GM21576 (cell line): ENCODE measurements at regions not wholly inside any gene's neighbourhood (a gene's known extent, or its start where the extent isn't known, plus 50 kb on each side); places are given as distances from the start of the nearest gene placed in this dataset.
"Not testable (repeated sequence)": the region's sequence is repeated elsewhere in the genome, so short reads cannot be mapped to it uniquely, and the experiment has no call there.

ENCODE experiments used
- ATAC-seq: cut with Tn5 transposase; IDR thresholded peaks from one replicate; pipeline ENCODE4 v1.9.1; 2021; ENCODE audit warnings: mild to moderate bottlenecking, moderate library complexity; ENCODE audit not compliant: unreplicated experiment

- ATAC-seq, result no peak
Measured at GRCh38 chr12:125956186-125956585, 891.0 kb downstream of the AACS start.

- no peak for ATAC-seq
Measured at GRCh38 chr12:125966641-125967040, 901.4 kb downstream of the AACS start.

GRCh38 chr12:125968413-125968812 lies 903.2 kb downstream of the AACS start:
- ATAC-seq, result no peak

- ATAC-seq, result no peak
Measured at GRCh38 chr12:125971981-125972380, 906.7 kb downstream of the AACS start.

- no peak for ATAC-seq
Measured at GRCh38 chr12:125978286-125978685, 913.1 kb downstream of the AACS start.

- ATAC-seq, result no peak
Measured at GRCh38 chr12:125981610-125982253, 916.5 kb downstream of the AACS start.

- ATAC-seq, result no peak
Measured at GRCh38 chr12:125983094-125983783, 918.0 kb downstream of the AACS start.

- no peak for ATAC-seq
Measured at GRCh38 chr12:125983784-125984500, 918.7 kb downstream of the AACS start.

- ATAC-seq, result no peak
Measured at GRCh38 chr12:125988545-125988944, 923.3 kb downstream of the AACS start.

- no peak for ATAC-seq
Measured at GRCh38 chr12:125989696-125990095, 924.5 kb downstream of the AACS start.

GRCh38 chr12:125996443-125996842 lies 931.2 kb downstream of the AACS start:
- no peak for ATAC-seq

GRCh38 chr12:125999628-126000027 lies 934.4 kb downstream of the AACS start:
- ATAC-seq, result no peak

- no peak for ATAC-seq
Measured at GRCh38 chr12:126019385-126019784, 954.1 kb downstream of the AACS start.

GRCh38 chr12:126021675-126022074 lies 956.4 kb downstream of the AACS start:
- ATAC-seq, result no peak

- no peak for ATAC-seq
Measured at GRCh38 chr12:126027825-126028224, 962.6 kb downstream of the AACS start.

GRCh38 chr12:126030573-126030972 lies 965.3 kb downstream of the AACS start:
- ATAC-seq, result no peak

- no peak for ATAC-seq
Measured at GRCh38 chr12:126033751-126034150, 968.5 kb downstream of the AACS start.

- no peak for ATAC-seq
Measured at GRCh38 chr12:126036348-126036747, 971.1 kb downstream of the AACS start.

- no peak for ATAC-seq
Measured at GRCh38 chr12:126038434-126038833, 973.2 kb downstream of the AACS start.

- ATAC-seq, result no peak
Measured at GRCh38 chr12:126040307-126040706, 975.1 kb downstream of the AACS start.

- ATAC-seq, result no peak
Measured at GRCh38 chr12:126042286-126042685, 977.1 kb downstream of the AACS start.

GRCh38 chr12:126049501-126049900 lies 984.3 kb downstream of the AACS start:
- not testable (repeated sequence) for ATAC-seq
